OCI-LY1 (cell line): ENCODE measurements at regions not wholly inside any gene's neighbourhood (a gene's known extent, or its start where the extent isn't known, plus 50 kb on each side); places are given as distances from the start of the nearest gene placed in this dataset.
"Not testable (repeated sequence)": the region's sequence is repeated elsewhere in the genome, so short reads cannot be mapped to it uniquely, and the experiment has no call there.

ENCODE experiments used
- H2AFZ ChIP-seq: fragments of 200-600 bp; sonication (generic), shearing (Covaris generic); 2 replicates; pipeline ENCODE4 v1.6.0; 2014; ENCODE audit warnings: antibody characterized with exemption, mild to moderate bottlenecking, low read length
- H3F3A ChIP-seq: fragments of 200-600 bp; sonication (generic), shearing (Covaris generic); 2 replicates; pipeline ENCODE4 v1.6.0; 2014; ENCODE audit warnings: mild to moderate bottlenecking, antibody characterized with exemption, low read length, moderate library complexity; ENCODE audit not compliant: insufficient read depth
- H3K27ac ChIP-seq: fragments of 200-600 bp; sonication (generic); 2 replicates; pipeline ENCODE4 v1.5.1; 2014; ENCODE audit warnings: low read length, mixed run types, mild to moderate bottlenecking, low read depth; ENCODE audit not compliant: poor library complexity, severe bottlenecking
- H3K27me3 ChIP-seq: fragments of 200-600 bp; sonication (generic); 2 replicates; pipeline ENCODE4 v1.6.0; 2014; ENCODE audit warnings: antibody characterized with exemption, mild to moderate bottlenecking, low read length, moderate library complexity; ENCODE audit not compliant: insufficient read depth
- H3K36me3 ChIP-seq: fragments of 200-600 bp; sonication (generic); 2 replicates; pipeline ENCODE4 v1.6.1; 2014; ENCODE audit warnings: mild to moderate bottlenecking, antibody characterized with exemption, low read length, moderate library complexity, mixed read lengths; ENCODE audit not compliant: insufficient read depth
- H3K4me1 ChIP-seq: fragments of 200-600 bp; sonication (generic); 2 replicates; pipeline ENCODE4 v1.5.1; 2014; ENCODE audit warnings: mild to moderate bottlenecking, low read length, moderate library complexity; ENCODE audit not compliant: insufficient read depth, severe bottlenecking
- H3K4me2 ChIP-seq: fragments of 200-600 bp; sonication (generic), shearing (Covaris generic); 2 replicates; pipeline ENCODE4 v1.6.1; 2014; ENCODE audit warnings: low read length
- H3K4me3 ChIP-seq: fragments of 200-600 bp; sonication (generic); 2 replicates; pipeline ENCODE4 v1.5.1; 2014; ENCODE audit warnings: low read length, low read depth, mild to moderate bottlenecking, mixed read lengths; ENCODE audit not compliant: poor library complexity, severe bottlenecking
- H3K79me2 ChIP-seq: fragments of 200-600 bp; shearing (Covaris generic); 2 replicates; pipeline ENCODE4 v1.6.1; 2016; ENCODE audit warnings: mixed run types, low read length, mixed read lengths; ENCODE audit not compliant: insufficient read depth
- H3K9ac ChIP-seq: fragments of 200-600 bp; sonication (generic), shearing (Covaris generic); 2 replicates; pipeline ENCODE4 v1.6.1; 2014; ENCODE audit warnings: mild to moderate bottlenecking, low read length, mixed read lengths
- H3K9me2 ChIP-seq: fragments of 200-600 bp; sonication (generic), shearing (Covaris generic); 2 replicates; pipeline ENCODE4 v1.6.1; 2014; ENCODE audit warnings: low read depth, mild to moderate bottlenecking, low read length, mixed read lengths
- H3K9me3 ChIP-seq: fragments of 200-600 bp; shearing (Covaris generic); 2 replicates; pipeline ENCODE4 v1.6.1; 2014; ENCODE audit warnings: low read length, mixed read lengths
- H4K20me1 ChIP-seq: fragments of 200-600 bp; sonication (generic), shearing (Covaris generic); 2 replicates; pipeline ENCODE4 v1.6.0; 2016; ENCODE audit warnings: mild to moderate bottlenecking, low read length; ENCODE audit not compliant: insufficient read depth
- EZH2 ChIP-seq: fragments of 200-600 bp; sonication (generic), shearing (Covaris generic); IDR thresholded peaks from 2 replicates; pipeline ENCODE4 v1.8.0; 2017; ENCODE audit warnings: borderline replicate concordance, mixed run types, mild to moderate bottlenecking, antibody characterized with exemption, low read length, moderate library complexity, mixed read lengths
- TF ChIP-seq, protein P1 (sequence below): fragments of 200-600 bp; sonication (generic), shearing (Covaris generic); IDR thresholded peaks from 2 replicates; pipeline ENCODE4 v1.5.1; 2017; ENCODE audit warnings: mild to moderate bottlenecking, antibody characterized with exemption, low read length, moderate library complexity, mixed read lengths

DNA sequence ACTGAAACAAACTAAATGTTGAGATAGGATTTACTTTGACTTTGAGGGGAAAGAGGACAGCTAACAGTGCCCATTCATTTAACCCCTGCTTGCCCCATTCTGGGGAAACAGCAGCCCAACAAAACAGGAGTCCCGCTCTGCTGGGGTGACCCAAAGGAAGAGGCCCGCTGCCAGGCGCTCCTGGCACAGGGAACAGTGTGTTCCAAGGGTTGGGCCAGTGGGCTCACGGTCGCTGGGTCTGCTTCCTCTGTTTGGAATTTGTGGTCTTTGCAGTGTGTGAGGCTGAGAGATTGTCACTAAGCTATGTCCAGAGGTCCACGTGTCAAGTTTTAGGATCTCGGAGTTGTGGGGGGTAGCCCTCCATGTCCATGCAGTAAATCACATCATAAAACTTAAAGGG, 250.4 kb upstream of the C2CD4B start:
- Histone ChIP-seq H3K9me3 (no peaks in the 10 kb centered on the region), H3F3A (no peaks in the 10 kb centered on the region), H3K4me1 (no peaks in the 10 kb centered on the region), H3K27ac (no peak overlapping the region), H4K20me1 (no peaks in the 10 kb centered on the region), H3K79me2 (no peaks in the 10 kb centered on the region), H3K27me3 (no peaks in the 10 kb centered on the region), H3K9me2 (no peaks in the 10 kb centered on the region), H2AFZ (no peak overlapping the region), H3K9ac (no peak overlapping the region), H3K4me3 (no peak overlapping the region), H3K4me2 (no peak overlapping the region), H3K36me3 (no peaks in the 10 kb centered on the region)
- TF ChIP-seq EZH2 = no peak
- TF ChIP-seq, protein P1, sequence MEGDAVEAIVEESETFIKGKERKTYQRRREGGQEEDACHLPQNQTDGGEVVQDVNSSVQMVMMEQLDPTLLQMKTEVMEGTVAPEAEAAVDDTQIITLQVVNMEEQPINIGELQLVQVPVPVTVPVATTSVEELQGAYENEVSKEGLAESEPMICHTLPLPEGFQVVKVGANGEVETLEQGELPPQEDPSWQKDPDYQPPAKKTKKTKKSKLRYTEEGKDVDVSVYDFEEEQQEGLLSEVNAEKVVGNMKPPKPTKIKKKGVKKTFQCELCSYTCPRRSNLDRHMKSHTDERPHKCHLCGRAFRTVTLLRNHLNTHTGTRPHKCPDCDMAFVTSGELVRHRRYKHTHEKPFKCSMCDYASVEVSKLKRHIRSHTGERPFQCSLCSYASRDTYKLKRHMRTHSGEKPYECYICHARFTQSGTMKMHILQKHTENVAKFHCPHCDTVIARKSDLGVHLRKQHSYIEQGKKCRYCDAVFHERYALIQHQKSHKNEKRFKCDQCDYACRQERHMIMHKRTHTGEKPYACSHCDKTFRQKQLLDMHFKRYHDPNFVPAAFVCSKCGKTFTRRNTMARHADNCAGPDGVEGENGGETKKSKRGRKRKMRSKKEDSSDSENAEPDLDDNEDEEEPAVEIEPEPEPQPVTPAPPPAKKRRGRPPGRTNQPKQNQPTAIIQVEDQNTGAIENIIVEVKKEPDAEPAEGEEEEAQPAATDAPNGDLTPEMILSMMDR = no peak

DNA sequence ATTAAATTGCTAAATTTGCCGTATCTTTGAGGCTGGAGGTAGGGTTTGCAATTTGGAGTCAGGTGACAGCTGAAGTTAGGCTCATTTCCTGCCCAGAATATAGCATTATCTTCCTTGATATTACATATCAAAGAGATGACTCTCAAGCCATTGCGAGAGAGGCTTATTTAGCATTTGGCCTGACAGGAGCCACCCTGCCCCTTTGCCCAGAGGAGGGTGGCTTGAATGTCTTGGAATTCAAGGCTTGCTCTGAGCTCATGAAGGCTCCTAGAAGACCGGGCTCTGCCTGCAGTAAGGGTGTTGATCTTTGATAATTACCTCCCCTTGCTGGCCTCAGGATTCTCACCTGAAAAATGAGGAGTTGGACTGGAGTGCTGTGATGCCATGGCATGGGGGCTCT, 251.4 kb upstream of the C2CD4B start:
- no peaks in the 10 kb centered on the region for H3K9me3 ChIP-seq
- TF ChIP-seq EZH2 = no peak
- TF ChIP-seq, protein P1 = no peak
- no peak overlapping the region for H3K9ac ChIP-seq
- H4K20me1 ChIP-seq = no peaks in the 10 kb centered on the region
- H3K36me3 ChIP-seq = no peaks in the 10 kb centered on the region
- H3K4me3 ChIP-seq = no peak overlapping the region
- H3K9me2 ChIP-seq = no peaks in the 10 kb centered on the region
- no peaks in the 10 kb centered on the region for H3K79me2 ChIP-seq
- no peaks in the 10 kb centered on the region for H3K4me1 ChIP-seq
- no peak overlapping the region for H2AFZ ChIP-seq
- no peaks in the 10 kb centered on the region for H3F3A ChIP-seq
- H3K27ac ChIP-seq = no peak overlapping the region
- H3K27me3 ChIP-seq = no peaks in the 10 kb centered on the region; the same call in 1 of the 2 replicates
- no peak overlapping the region for H3K4me2 ChIP-seq

DNA sequence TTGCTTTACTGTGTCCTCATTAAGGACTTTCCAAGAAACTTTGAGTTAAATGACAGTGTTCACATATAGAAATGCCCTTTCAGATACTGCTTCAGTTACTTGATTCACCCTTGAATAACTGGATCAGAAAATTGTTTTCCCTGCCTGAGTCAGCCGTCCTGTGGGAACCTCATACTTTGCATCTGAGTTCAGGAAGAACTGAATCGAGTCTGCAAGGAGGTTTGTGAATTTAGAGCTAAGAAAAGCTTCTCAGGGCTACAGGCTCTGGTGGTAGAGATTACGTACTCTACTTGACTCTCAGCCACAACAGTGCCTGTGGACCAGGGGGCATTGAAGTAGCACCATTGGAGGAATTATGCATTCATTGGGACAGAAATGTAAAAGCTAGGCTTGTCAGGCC, 252.4 kb upstream of the C2CD4B start:
- no peaks in the 10 kb centered on the region for H3K9me2 ChIP-seq
- H3K9me3 ChIP-seq = no peaks in the 10 kb centered on the region
- H3K36me3 ChIP-seq = no peaks in the 10 kb centered on the region
- no peaks in the 10 kb centered on the region for H3K79me2 ChIP-seq
- H3F3A ChIP-seq = no peaks in the 10 kb centered on the region
- H3K4me1 ChIP-seq = no peaks in the 10 kb centered on the region
- H2AFZ ChIP-seq = no peak overlapping the region
- no peak overlapping the region for H3K4me3 ChIP-seq
- no peaks in the 10 kb centered on the region for H4K20me1 ChIP-seq
- H3K27ac ChIP-seq = no peak overlapping the region
- H3K9ac ChIP-seq = no peak overlapping the region
- no peaks in the 10 kb centered on the region; the same call in 1 of the 2 replicates for H3K27me3 ChIP-seq
- no peak overlapping the region for H3K4me2 ChIP-seq
- no peak for TF ChIP-seq EZH2
- TF ChIP-seq, protein P1 = no peak

DNA sequence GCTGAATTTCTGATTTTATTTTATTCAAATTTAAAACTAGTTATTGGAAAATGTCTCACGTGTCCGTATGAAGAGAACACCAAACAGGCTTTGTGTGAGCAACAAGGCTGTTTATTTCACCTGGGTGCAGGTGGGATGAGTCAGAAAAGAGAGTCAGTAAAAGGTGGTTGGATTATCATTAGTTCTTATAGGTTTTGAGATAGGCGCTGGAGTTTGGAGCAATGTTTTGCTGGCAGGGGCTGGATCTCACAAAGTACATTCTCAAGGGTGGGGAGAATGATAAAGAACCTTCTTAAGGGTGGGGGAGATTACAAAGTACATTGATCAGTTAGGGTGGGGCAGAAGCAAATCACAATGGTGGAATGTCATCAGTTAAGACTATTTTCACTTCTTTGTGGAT, 253.4 kb upstream of the C2CD4B start:
- not testable (repeated sequence) for H4K20me1 ChIP-seq, H3K79me2 ChIP-seq, H3K36me3 ChIP-seq, H3K9ac ChIP-seq, H3K27ac ChIP-seq, H3K4me1 ChIP-seq, H3K9me3 ChIP-seq, H2AFZ ChIP-seq, H3K9me2 ChIP-seq, H3K4me2 ChIP-seq, H3K27me3 ChIP-seq, H3F3A ChIP-seq, H3K4me3 ChIP-seq
